Upper lobe of left lung (tissue), 6 donors: ENCODE measurements at regions not wholly inside any gene's neighbourhood (a gene's known extent, or its start where the extent isn't known, plus 50 kb on each side); places are given as distances from the start of the nearest gene placed in this dataset.

Source experiments
- ATAC-seq, 2 donors: fragments of 200-7000 bp; cut with Tn5 transposase; one replicate each; pipeline ENCODE4 v1.9.1; 2022; ENCODE audit warnings: mild to moderate bottlenecking in 2 of 2, moderate library complexity in 2 of 2; ENCODE audit not compliant: low FRiP score in 2 of 2
- DNase-seq, 2 donors: peaks; one replicate each; pipeline ENCODE4 v3.0.0-alpha.2; 2019 to 2020
- H3K27ac ChIP-seq, 4 donors: fragments of 200-600 bp; sonication (generic); one replicate each; pipeline ENCODE4 v1.5.1; 2016 to 2019
- H3K27me3 ChIP-seq, 4 donors: fragments of 200-600 bp; sonication (generic); one replicate each; pipeline ENCODE4 v1.5.1; 2017 to 2019
- H3K36me3 ChIP-seq, 4 donors: fragments of 200-600 bp; sonication (generic); one replicate each; pipeline ENCODE4 v1.5.1; 2016 to 2019
- H3K4me1 ChIP-seq, 4 donors: fragments of 200-600 bp; sonication (generic); one replicate each; pipeline ENCODE4 v1.5.1; 2018 to 2019
- H3K4me3 ChIP-seq, 4 donors: fragments of 200-600 bp; sonication (generic); one replicate each; pipeline ENCODE4 v1.5.1; 2017 to 2019; ENCODE audit warnings: mild to moderate bottlenecking in 2 of 4, moderate library complexity in 1 of 4
- H3K9me3 ChIP-seq, 4 donors: fragments of 200-600 bp; sonication (generic); one replicate each; pipeline ENCODE4 v1.5.1; 2018 to 2019
- EP300 ChIP-seq, 4 donors: sonication (generic); formaldehyde crosslinking; IDR thresholded peaks; one replicate each; pipeline ENCODE4 v1.5.1; 2017; ENCODE audit warnings: antibody characterized with exemption in 4 of 4, control low read depth in 2 of 4
- POLR2A ChIP-seq, 4 donors: fragments of 450-650 bp; IDR thresholded peaks; one replicate each; pipeline ENCODE4 v1.5.1; 2016 to 2017; ENCODE audit warnings: antibody characterized with exemption in 4 of 4, mild to moderate bottlenecking in 2 of 4
- POLR2AphosphoS5 ChIP-seq, 2 donors: sonication (generic); formaldehyde crosslinking; IDR thresholded peaks; one replicate each; pipeline ENCODE4 v1.5.1; 2017; ENCODE audit warnings: antibody characterized with exemption in 2 of 2
- WGBS, 2 donors: methylation state at CpG; one replicate each; pipeline ENCODE4 v1.1.5; 2017 to 2018; 5-methylcytosine and 5-hydroxymethylcytosine counted together
- TF ChIP-seq, protein P1 (sequence below), 6 experiments: fragments of 450-650 bp in 4 of 6; fragments of 200-600 bp in 2 of 6; sonication (generic) in 2 of 6; IDR thresholded peaks; one replicate each; pipeline ENCODE4 v1.5.1; 2016 to 2019; ENCODE audit warnings: antibody characterized with exemption in 6 of 6
- donor health status: DM: no; HTN: no; CAD: no; lungs with moderate emphysema.
- donor health status: DM: no; HTN: yes; CAD: no; lungs with severe emphysema.

GRCh38 chr4:146124023-146124680 is 51.4 kb upstream of the LSM6 start:
- TF ChIP-seq, protein P1, sequence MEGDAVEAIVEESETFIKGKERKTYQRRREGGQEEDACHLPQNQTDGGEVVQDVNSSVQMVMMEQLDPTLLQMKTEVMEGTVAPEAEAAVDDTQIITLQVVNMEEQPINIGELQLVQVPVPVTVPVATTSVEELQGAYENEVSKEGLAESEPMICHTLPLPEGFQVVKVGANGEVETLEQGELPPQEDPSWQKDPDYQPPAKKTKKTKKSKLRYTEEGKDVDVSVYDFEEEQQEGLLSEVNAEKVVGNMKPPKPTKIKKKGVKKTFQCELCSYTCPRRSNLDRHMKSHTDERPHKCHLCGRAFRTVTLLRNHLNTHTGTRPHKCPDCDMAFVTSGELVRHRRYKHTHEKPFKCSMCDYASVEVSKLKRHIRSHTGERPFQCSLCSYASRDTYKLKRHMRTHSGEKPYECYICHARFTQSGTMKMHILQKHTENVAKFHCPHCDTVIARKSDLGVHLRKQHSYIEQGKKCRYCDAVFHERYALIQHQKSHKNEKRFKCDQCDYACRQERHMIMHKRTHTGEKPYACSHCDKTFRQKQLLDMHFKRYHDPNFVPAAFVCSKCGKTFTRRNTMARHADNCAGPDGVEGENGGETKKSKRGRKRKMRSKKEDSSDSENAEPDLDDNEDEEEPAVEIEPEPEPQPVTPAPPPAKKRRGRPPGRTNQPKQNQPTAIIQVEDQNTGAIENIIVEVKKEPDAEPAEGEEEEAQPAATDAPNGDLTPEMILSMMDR (IDR thresholded peaks at IDR 0.05): no peak
- TF ChIP-seq EP300 (IDR thresholded peaks at IDR 0.05): no peak
- no peak for TF ChIP-seq POLR2AphosphoS5 (IDR thresholded peaks at IDR 0.05)
- H3K4me1 ChIP-seq: no peaks in the 10 kb centered on the region
- no peaks in the 10 kb centered on the region for H3K36me3 ChIP-seq
- DNase-seq (no peak), ATAC-seq (no peak)
- no peak overlapping the region for H3K27ac ChIP-seq
- no peaks in the 10 kb centered on the region for H3K9me3 ChIP-seq
- no peaks in the 10 kb centered on the region for H3K27me3 ChIP-seq
- no peak overlapping the region for H3K4me3 ChIP-seq
- WGBS, 2 donors: 48 to 72% methylated on average over 6 of the region's 6 CpGs

- no peak for TF ChIP-seq POLR2A (IDR thresholded peaks at IDR 0.05)
- TF ChIP-seq EP300 (IDR thresholded peaks at IDR 0.05): no peak
- TF ChIP-seq, protein P1 (IDR thresholded peaks at IDR 0.05): no peak
- TF ChIP-seq POLR2AphosphoS5 (IDR thresholded peaks at IDR 0.05): no peak
- Histone ChIP-seq H3K27ac (no peak overlapping the region), H3K36me3 (no peaks in the 10 kb centered on the region), H3K4me3 (no peak overlapping the region), H3K27me3 (no peaks in the 10 kb centered on the region), H3K4me1 (no peaks in the 10 kb centered on the region), H3K9me3 (no peaks in the 10 kb centered on the region)
- no peak for DNase-seq
- ATAC-seq: no peak
- WGBS, 2 donors: 80 to 92% methylated on average over 1 of the region's 1 CpG
Measured at GRCh38 chr4:146123231-146123630, 52.3 kb upstream of the LSM6 start.

DNA sequence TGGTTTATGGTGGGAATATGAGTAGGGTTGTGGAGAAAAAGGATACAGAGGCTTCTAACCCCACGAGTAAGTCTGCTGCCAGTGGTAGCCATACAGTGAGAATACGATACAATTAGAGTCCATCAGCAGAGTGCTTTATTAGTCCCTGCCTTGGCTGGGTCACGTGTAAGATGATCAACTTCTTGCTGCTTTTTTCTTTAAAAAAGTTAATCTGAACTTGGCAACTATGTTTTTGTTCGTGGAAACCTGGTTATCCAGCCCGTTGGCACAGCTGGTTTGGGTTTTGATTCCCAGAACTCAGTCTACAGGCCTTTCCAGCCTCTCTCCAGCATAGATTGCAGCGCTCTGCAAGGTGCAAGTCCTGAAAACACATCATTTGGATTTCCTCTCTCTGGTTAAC is 53.1 kb upstream of the LSM6 start:
- TF ChIP-seq, protein P1 (IDR thresholded peaks at IDR 0.05): no peak
- TF ChIP-seq POLR2A (IDR thresholded peaks at IDR 0.05): no peak
- TF ChIP-seq EP300 (IDR thresholded peaks at IDR 0.05): no peak
- 75 to 78% methylated on average over 6 of the region's 6 CpGs for WGBS, 2 donors
- no peak overlapping the region for H3K4me3 ChIP-seq
- no peaks in the 10 kb centered on the region for H3K36me3 ChIP-seq
- DNase-seq (no peak), ATAC-seq (no peak)
- H3K27me3 ChIP-seq: no peaks in the 10 kb centered on the region
- no peaks in the 10 kb centered on the region for H3K4me1 ChIP-seq
- H3K9me3 ChIP-seq: no peaks in the 10 kb centered on the region
- no peak overlapping the region for H3K27ac ChIP-seq

- WGBS, 2 donors: 93 to 99% methylated on average over 3 of the region's 3 CpGs
- ATAC-seq (no peak), DNase-seq (no peak)
- Histone ChIP-seq H3K4me3 (no peak overlapping the region), H3K4me1 (no peaks in the 10 kb centered on the region), H3K9me3 (no peaks in the 10 kb centered on the region), H3K36me3 (no peaks in the 10 kb centered on the region), H3K27me3 (no peaks in the 10 kb centered on the region), H3K27ac (no peak overlapping the region)
- no peak for TF ChIP-seq EP300 (IDR thresholded peaks at IDR 0.05)
- no peak for TF ChIP-seq POLR2AphosphoS5 (IDR thresholded peaks at IDR 0.05)
- TF ChIP-seq, protein P1 (IDR thresholded peaks at IDR 0.05): no peak
- TF ChIP-seq POLR2A (IDR thresholded peaks at IDR 0.05): no peak
Measured at GRCh38 chr4:146121757-146122156, 53.8 kb upstream of the LSM6 start.

DNA sequence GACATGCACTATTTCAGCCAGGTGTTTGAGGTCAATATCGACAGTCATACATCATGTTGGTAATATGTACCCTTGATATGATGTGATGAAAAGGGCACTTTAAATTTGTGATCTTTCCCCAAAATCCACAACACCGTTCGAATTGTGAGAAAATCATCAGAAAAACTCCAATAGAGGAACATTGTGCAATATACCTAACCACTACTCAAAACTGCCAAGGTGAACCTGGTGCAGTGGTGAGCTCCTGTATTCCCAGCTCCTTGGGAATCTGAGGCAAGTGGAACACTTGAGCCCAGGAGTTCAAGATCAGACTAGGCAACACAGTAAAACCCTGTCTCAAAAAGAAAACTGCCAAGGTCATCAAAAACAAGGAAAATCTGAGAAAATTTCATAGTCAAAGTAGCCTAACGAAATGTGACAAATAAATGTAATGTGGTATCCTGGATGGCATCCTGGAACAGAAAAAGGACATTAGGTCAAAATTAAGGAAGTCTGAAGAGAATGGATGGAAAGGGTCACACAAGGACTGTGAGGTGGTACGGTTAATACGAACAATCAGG is 55.6 kb upstream of the LSM6 start:
- ATAC-seq (no peak), DNase-seq (no peak)
- WGBS, 2 donors: 86 to 93% methylated on average over 6 of the region's 6 CpGs
- no peaks in the 10 kb centered on the region for H3K27me3 ChIP-seq
- H3K36me3 ChIP-seq: no peaks in the 10 kb centered on the region
- TF ChIP-seq POLR2A (IDR thresholded peaks at IDR 0.05) (no peak), POLR2AphosphoS5 (IDR thresholded peaks at IDR 0.05) (no peak), EP300 (IDR thresholded peaks at IDR 0.05) (no peak)
- TF ChIP-seq, protein P1 (IDR thresholded peaks at IDR 0.05): no peak
- H3K27ac ChIP-seq: no peak overlapping the region
- H3K4me3 ChIP-seq: no peak overlapping the region
- no peaks in the 10 kb centered on the region for H3K9me3 ChIP-seq
- H3K4me1 ChIP-seq: no peaks in the 10 kb centered on the region
